ENCODE measurements at regions not wholly inside any gene's neighbourhood (a gene's known extent, or its start where the extent isn't known, plus 50 kb on each side); places are given as distances from the start of the nearest gene placed in this dataset.

DNA sequence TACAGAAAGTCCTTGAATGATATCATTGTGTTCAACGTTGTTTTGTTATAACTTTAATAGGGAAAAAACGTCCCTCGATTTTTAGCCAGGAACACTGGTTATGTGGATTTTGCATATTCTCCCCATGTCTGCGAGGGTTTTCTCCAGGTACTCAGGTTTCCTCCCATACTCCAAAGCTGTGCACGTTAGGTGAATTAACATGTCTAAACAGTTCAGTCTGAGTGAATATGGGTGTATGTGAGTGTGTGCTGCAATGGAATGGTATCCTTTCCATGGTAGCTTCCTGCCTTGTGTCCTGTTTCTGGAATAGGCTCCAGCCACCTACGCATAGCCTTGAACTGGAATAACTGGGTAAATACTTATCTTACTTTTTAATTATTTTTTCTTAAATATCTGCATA, 810.8 kb upstream of the ATXN7L3B start:
- H3K14ac ChIP-seq (ENCODE audit: insufficient read depth, low read length): no peak overlapping the region
- no peaks in the 10 kb centered on the region for H4K20me1 ChIP-seq (ENCODE audit: control insufficient read depth, insufficient read depth, insufficient read length)
- H2BK12ac ChIP-seq (ENCODE audit: insufficient read length, low read depth, low read length): no peak overlapping the region
- no peak overlapping the region for H2BK5ac ChIP-seq (ENCODE audit: insufficient read length, low read length)
- TF ChIP-seq, protein P1, sequence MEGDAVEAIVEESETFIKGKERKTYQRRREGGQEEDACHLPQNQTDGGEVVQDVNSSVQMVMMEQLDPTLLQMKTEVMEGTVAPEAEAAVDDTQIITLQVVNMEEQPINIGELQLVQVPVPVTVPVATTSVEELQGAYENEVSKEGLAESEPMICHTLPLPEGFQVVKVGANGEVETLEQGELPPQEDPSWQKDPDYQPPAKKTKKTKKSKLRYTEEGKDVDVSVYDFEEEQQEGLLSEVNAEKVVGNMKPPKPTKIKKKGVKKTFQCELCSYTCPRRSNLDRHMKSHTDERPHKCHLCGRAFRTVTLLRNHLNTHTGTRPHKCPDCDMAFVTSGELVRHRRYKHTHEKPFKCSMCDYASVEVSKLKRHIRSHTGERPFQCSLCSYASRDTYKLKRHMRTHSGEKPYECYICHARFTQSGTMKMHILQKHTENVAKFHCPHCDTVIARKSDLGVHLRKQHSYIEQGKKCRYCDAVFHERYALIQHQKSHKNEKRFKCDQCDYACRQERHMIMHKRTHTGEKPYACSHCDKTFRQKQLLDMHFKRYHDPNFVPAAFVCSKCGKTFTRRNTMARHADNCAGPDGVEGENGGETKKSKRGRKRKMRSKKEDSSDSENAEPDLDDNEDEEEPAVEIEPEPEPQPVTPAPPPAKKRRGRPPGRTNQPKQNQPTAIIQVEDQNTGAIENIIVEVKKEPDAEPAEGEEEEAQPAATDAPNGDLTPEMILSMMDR (conservative IDR thresholded peaks at IDR 0.05): no peak
- no peak overlapping the region for H3K4ac ChIP-seq (ENCODE audit: low read depth, low read length)
- H4K8ac ChIP-seq (replicated peaks; ENCODE audit: insufficient read length, low read depth, low read length): no peak overlapping the region
- H3K23me2 ChIP-seq (ENCODE audit: insufficient read length, low read depth, low read length, poor library complexity, severe bottlenecking): no peaks in the 10 kb centered on the region
- H3K9ac ChIP-seq (ENCODE audit: extremely low read depth, insufficient read length, low read length): no peak overlapping the region
- no CpG with 5 or more reads among the region's 6 CpGs for whole genome bisulfite sequencing (ENCODE audit: extremely low coverage, insufficient read length, low lambda C conversion rate)
- H3K27ac Mint-ChIP-seq: no peak overlapping the region
- no peak overlapping the region for H2BK20ac ChIP-seq (ENCODE audit: low read depth, low read length, poor library complexity, severe bottlenecking)
- no peak overlapping the region for H3K18ac ChIP-seq (ENCODE audit: insufficient read length, low read depth, low read length)
- H2BK120ac ChIP-seq (ENCODE audit: low read depth, low read length, poor library complexity, severe bottlenecking): no peak overlapping the region
- no peaks in the 10 kb centered on the region for H3K79me2 ChIP-seq (ENCODE audit: insufficient read depth, low read length)
- no peaks in the 10 kb centered on the region for H3K79me1 ChIP-seq (ENCODE audit: insufficient read depth, low read depth, low read length, poor library complexity, severe bottlenecking)
- H3K9me3 ChIP-seq (ENCODE audit: control insufficient read depth, low read depth, low read length): no peaks in the 10 kb centered on the region
- no peak overlapping the region for H3T11ph ChIP-seq (ENCODE audit: low read length)
- H2AK5ac ChIP-seq (ENCODE audit: insufficient read length, low read length): no peak overlapping the region
- H3K36me3 Mint-ChIP-seq (ENCODE audit: insufficient read depth in 1 of 3, low read depth in 3 of 3): no peaks in the 10 kb centered on the region
- H4K5ac ChIP-seq (ENCODE audit: insufficient read length, low read depth, low read length): no peak overlapping the region
- H3K27me3 ChIP-seq (ENCODE audit: insufficient read depth, low read length): no peaks in the 10 kb centered on the region
- H3K9me3 Mint-ChIP-seq: no peaks in the 10 kb centered on the region
- no peak overlapping the region for H3K4me3 Mint-ChIP-seq
- no peak overlapping the region for H3K23ac ChIP-seq (ENCODE audit: insufficient read length, low read depth, low read length)
- no peaks in the 10 kb centered on the region for H3K27me3 Mint-ChIP-seq (ENCODE audit: low read depth)
- H3K56ac ChIP-seq (ENCODE audit: insufficient read length, low read depth, low read length): no peak overlapping the region
- no peak overlapping the region for H3K27ac ChIP-seq (ENCODE audit: insufficient read length, low read depth, low read length)
- H3K4me1 ChIP-seq (ENCODE audit: insufficient read depth, low read length): no peaks in the 10 kb centered on the region
- no peaks in the 10 kb centered on the region for H3K4me1 Mint-ChIP-seq
- no peak overlapping the region for H4K91ac ChIP-seq (ENCODE audit: insufficient read length, low read depth, low read length)
- no peak overlapping the region for H3K4me2 ChIP-seq (ENCODE audit: insufficient read depth, insufficient read length, low read length)
- DNase-seq: no peak
- H2AFZ ChIP-seq (ENCODE audit: low read length): no peak overlapping the region
- no peak overlapping the region for H2BK15ac ChIP-seq (ENCODE audit: low read depth, low read length)

All from H9 (cell line).